ENCODE measurements at regions not wholly inside any gene's neighbourhood (a gene's known extent, or its start where the extent isn't known, plus 50 kb on each side); places are given as distances from the start of the nearest gene placed in this dataset.

- H3K9me3 ChIP-seq, result no peaks in the 10 kb centered on the region
- no peaks in the 10 kb centered on the region for H3K36me3 ChIP-seq
- TF ChIP-seq CTCF (IDR thresholded peaks at IDR 0.05), result no peak
- H3K4me1 ChIP-seq, result no peaks in the 10 kb centered on the region
- H3K4me3 ChIP-seq, result no peak overlapping the region
- no peak for DNase-seq
- H3K27ac ChIP-seq, result no peak overlapping the region
- H3K9ac ChIP-seq (ENCODE audit: low read depth in 2 of 2, low read length in 2 of 2), result no peak overlapping the region
- no peaks in the 10 kb centered on the region for H3K27me3 ChIP-seq
- intact Hi-C loops (cut with DNase I), result no loop called here
Measured at GRCh38 chr3:145639003-145639606, 521.9 kb downstream of the PLOD2 start.

GRCh38 chr3:145639875-145640274 lies 521.1 kb downstream of the PLOD2 start:
- intact Hi-C loops (cut with DNase I), result no loop called here
- DNase-seq, result no peak
- H3K36me3 ChIP-seq, result no peaks in the 10 kb centered on the region
- no peak for TF ChIP-seq CTCF (IDR thresholded peaks at IDR 0.05)
- no peak overlapping the region for H3K27ac ChIP-seq
- no peak overlapping the region for H3K9ac ChIP-seq (ENCODE audit: low read depth in 2 of 2, low read length in 2 of 2)
- no peak overlapping the region for H3K4me3 ChIP-seq
- H3K27me3 ChIP-seq, result no peaks in the 10 kb centered on the region
- H3K4me1 ChIP-seq, result no peaks in the 10 kb centered on the region
- no peaks in the 10 kb centered on the region for H3K9me3 ChIP-seq

GRCh38 chr3:145648396-145648795 lies 512.6 kb downstream of the PLOD2 start:
- Histone ChIP-seq H3K27ac (no peak overlapping the region), H3K4me3 (no peak overlapping the region), H3K9ac (ENCODE audit: low read depth in 2 of 2, low read length in 2 of 2) (no peak overlapping the region), H3K9me3 (no peaks in the 10 kb centered on the region), H3K36me3 (no peaks in the 10 kb centered on the region), H3K27me3 (no peaks in the 10 kb centered on the region), H3K4me1 (no peaks in the 10 kb centered on the region)
- intact Hi-C loops (cut with DNase I), result no loop called here
- no peak for DNase-seq
- no peak for TF ChIP-seq CTCF (IDR thresholded peaks at IDR 0.05)

GRCh38 chr3:145649368-145649887 lies 511.6 kb downstream of the PLOD2 start:
- Histone ChIP-seq H3K27ac (no peak overlapping the region), H3K4me3 (no peak overlapping the region), H3K4me1 (no peaks in the 10 kb centered on the region), H3K36me3 (no peaks in the 10 kb centered on the region), H3K9ac (ENCODE audit: low read depth in 2 of 2, low read length in 2 of 2) (no peak overlapping the region), H3K9me3 (no peaks in the 10 kb centered on the region), H3K27me3 (no peaks in the 10 kb centered on the region)
- intact Hi-C loops (cut with DNase I), result no loop called here
- DNase-seq, result no peak
- TF ChIP-seq CTCF (IDR thresholded peaks at IDR 0.05), result no peak

- H3K27ac ChIP-seq, result no peak overlapping the region
- no peak for DNase-seq
- no peaks in the 10 kb centered on the region for H3K4me1 ChIP-seq
- no peak overlapping the region for H3K9ac ChIP-seq (ENCODE audit: low read depth in 2 of 2, low read length in 2 of 2)
- H3K36me3 ChIP-seq, result no peaks in the 10 kb centered on the region
- H3K9me3 ChIP-seq, result no peaks in the 10 kb centered on the region
- TF ChIP-seq CTCF (IDR thresholded peaks at IDR 0.05), result no peak
- no peaks in the 10 kb centered on the region for H3K27me3 ChIP-seq
- intact Hi-C loops (cut with DNase I), result no loop called here
- H3K4me3 ChIP-seq, result no peak overlapping the region
Measured at GRCh38 chr3:145650170-145650569, 510.8 kb downstream of the PLOD2 start.

Data from colonic mucosa (tissue), 4 donors.